ENCODE measurements at regions not wholly inside any gene's neighbourhood (a gene's known extent, or its start where the extent isn't known, plus 50 kb on each side); places are given as distances from the start of the nearest gene placed in this dataset.

DNA sequence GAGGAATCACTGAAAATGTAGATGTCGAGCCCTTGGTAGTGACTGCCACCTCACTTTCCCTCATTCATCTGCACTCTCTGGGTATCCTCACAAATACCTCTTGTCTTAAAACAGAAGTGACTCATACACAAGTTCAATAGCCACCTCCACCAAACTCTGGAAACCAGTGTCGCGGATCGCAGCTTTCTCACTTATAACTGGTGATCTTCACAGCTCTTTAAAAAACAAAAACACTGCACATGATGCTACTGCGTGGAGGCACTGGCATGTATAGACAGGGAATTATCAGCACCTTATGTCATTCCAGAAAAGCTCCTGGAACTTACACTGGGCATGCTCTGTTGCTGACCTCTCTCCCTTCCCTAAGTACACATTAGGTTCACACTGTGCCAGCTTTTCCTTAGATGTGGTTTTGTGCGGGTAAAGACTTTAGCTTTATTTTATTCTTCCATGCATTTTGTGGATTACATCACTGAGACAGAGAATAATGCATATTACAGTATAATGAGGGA, 425.5 kb upstream of the CADM1 start:
- TF ChIP-seq, protein P1, sequence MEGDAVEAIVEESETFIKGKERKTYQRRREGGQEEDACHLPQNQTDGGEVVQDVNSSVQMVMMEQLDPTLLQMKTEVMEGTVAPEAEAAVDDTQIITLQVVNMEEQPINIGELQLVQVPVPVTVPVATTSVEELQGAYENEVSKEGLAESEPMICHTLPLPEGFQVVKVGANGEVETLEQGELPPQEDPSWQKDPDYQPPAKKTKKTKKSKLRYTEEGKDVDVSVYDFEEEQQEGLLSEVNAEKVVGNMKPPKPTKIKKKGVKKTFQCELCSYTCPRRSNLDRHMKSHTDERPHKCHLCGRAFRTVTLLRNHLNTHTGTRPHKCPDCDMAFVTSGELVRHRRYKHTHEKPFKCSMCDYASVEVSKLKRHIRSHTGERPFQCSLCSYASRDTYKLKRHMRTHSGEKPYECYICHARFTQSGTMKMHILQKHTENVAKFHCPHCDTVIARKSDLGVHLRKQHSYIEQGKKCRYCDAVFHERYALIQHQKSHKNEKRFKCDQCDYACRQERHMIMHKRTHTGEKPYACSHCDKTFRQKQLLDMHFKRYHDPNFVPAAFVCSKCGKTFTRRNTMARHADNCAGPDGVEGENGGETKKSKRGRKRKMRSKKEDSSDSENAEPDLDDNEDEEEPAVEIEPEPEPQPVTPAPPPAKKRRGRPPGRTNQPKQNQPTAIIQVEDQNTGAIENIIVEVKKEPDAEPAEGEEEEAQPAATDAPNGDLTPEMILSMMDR (IDR thresholded peaks at IDR 0.05), result no peak
- no peak for TF ChIP-seq POLR2A (IDR thresholded peaks at IDR 0.05)
